ENCODE measurements at regions not wholly inside any gene's neighbourhood (a gene's known extent, or its start where the extent isn't known, plus 50 kb on each side); places are given as distances from the start of the nearest gene placed in this dataset.

GRCh38 chrX:22462959-22463358 lies 190.2 kb downstream of the CBLL2 start:
- no peaks in the 10 kb centered on the region for H3K9me3 ChIP-seq
- DNase-seq (no peak), ATAC-seq (ENCODE audit: low FRiP score in 2 of 2) (no peak)
- WGBS, 2 donors = 84 to 89% methylated on average over 2 of the region's 2 CpGs
- TF ChIP-seq CTCF (IDR thresholded peaks at IDR 0.05) (no peak), EP300 (IDR thresholded peaks at IDR 0.05) (no peak), POLR2AphosphoS5 (IDR thresholded peaks at IDR 0.05) (no peak), POLR2A (IDR thresholded peaks at IDR 0.05) (no peak)
- no peaks in the 10 kb centered on the region for H3K4me1 ChIP-seq
- H3K4me3 ChIP-seq = no peak overlapping the region
- H3K36me3 ChIP-seq = no peaks in the 10 kb centered on the region
- H3K27me3 ChIP-seq = no peaks in the 10 kb centered on the region
- no peak overlapping the region for H3K27ac ChIP-seq

- WGBS, 2 donors = 44 to 49% methylated on average over 2 of the region's 2 CpGs
Measured at GRCh38 chrX:22467571-22467970, 194.9 kb downstream of the CBLL2 start.

GRCh38 chrX:22481436-22481835 lies 208.7 kb downstream of the CBLL2 start:
- Histone ChIP-seq H3K4me1 (no peaks in the 10 kb centered on the region), H3K27ac (no peak overlapping the region), H3K9me3 (peaks cover 0 to 23% (median 0%) of the 10 kb centered on the region in 4 donors), H3K27me3 (no peaks in the 10 kb centered on the region), H3K4me3 (no peak overlapping the region), H3K36me3 (no peaks in the 10 kb centered on the region)
- DNase-seq = no peak
- TF ChIP-seq EP300 (IDR thresholded peaks at IDR 0.05) = no peak
- no peak for TF ChIP-seq POLR2AphosphoS5 (IDR thresholded peaks at IDR 0.05)
- no peak for TF ChIP-seq CTCF (IDR thresholded peaks at IDR 0.05)
- TF ChIP-seq POLR2A (IDR thresholded peaks at IDR 0.05) = no peak
- ATAC-seq (ENCODE audit: low FRiP score in 2 of 2) = no peak
- 49 to 52% methylated on average over 2 of the region's 2 CpGs for WGBS, 2 donors

More at GRCh38 chrX:22467571-22467970, 194.9 kb downstream of the CBLL2 start:
- no peak for ATAC-seq (ENCODE audit: low FRiP score in 2 of 2)
- H3K4me1 ChIP-seq = no peaks in the 10 kb centered on the region
- H3K4me3 ChIP-seq = no peak overlapping the region
- TF ChIP-seq EP300 (IDR thresholded peaks at IDR 0.05) (no peak), POLR2A (IDR thresholded peaks at IDR 0.05) (no peak), POLR2AphosphoS5 (IDR thresholded peaks at IDR 0.05) (no peak), CTCF (IDR thresholded peaks at IDR 0.05) (no peak)
- no peaks in the 10 kb centered on the region for H3K36me3 ChIP-seq
- no peaks in the 10 kb centered on the region for H3K9me3 ChIP-seq
- H3K27me3 ChIP-seq = no peaks in the 10 kb centered on the region
- DNase-seq = no peak
- H3K27ac ChIP-seq = no peak overlapping the region

- no peak for ATAC-seq (ENCODE audit: low FRiP score in 2 of 2)
- WGBS, 2 donors = 57 to 65% methylated on average over 6 of the region's 6 CpGs
Measured at GRCh38 chrX:22486296-22486695, 213.6 kb downstream of the CBLL2 start.

More at GRCh38 chrX:22486296-22486695, 213.6 kb downstream of the CBLL2 start:
- no peak for DNase-seq
- Histone ChIP-seq H3K27me3 (no peaks in the 10 kb centered on the region), H3K4me3 (no peak overlapping the region), H3K36me3 (no peaks in the 10 kb centered on the region), H3K27ac (no peak overlapping the region), H3K4me1 (no peaks in the 10 kb centered on the region), H3K9me3 (no peaks in the 10 kb centered on the region)
- TF ChIP-seq CTCF (IDR thresholded peaks at IDR 0.05) (no peak), POLR2AphosphoS5 (IDR thresholded peaks at IDR 0.05) (no peak), POLR2A (IDR thresholded peaks at IDR 0.05) (no peak), EP300 (IDR thresholded peaks at IDR 0.05) (no peak)
